ENCODE measurements at regions not wholly inside any gene's neighbourhood (a gene's known extent, or its start where the extent isn't known, plus 50 kb on each side); places are given as distances from the start of the nearest gene placed in this dataset.

DNA sequence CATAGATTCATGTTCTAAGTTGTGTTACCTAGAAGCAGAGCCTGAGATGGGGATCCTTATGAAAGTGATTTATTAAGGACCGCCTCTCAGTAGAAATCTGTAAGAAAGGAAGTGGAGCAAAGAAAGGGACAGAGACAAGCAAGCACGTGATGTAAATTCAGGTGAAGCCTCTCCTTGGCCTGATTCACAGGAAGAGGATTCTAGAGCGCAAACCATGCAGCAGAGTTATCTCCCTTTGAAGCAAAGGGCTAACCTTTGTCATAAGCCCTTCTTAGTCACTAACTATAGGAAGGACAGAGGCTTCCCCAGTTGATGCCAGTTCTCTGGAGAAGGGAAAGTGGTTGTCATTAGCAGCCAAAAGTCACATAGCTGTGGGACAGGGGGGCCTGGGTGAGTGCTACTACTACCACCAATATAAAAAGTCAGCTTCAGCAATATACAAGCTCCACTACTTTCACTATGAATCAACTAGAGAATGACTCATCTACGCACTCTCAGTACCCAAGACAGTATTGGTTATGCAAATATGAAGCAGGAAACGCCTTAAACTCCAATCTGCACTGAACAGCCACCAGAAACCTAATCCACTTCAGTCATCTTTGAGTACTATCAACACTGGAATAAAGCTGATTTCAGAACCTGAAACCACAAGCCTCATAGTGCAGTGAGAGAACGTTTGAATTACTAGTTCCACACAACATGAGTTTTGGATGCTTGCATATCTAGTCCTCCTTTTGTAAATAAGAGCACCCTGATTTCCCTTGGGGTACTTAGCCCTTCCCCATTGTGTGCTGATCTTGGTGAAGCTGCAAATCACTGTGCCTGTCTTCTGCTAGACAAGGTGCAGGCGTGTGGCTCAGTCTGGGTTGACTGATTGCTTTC, 162.7 kb downstream of the ZNF608 start:
- Histone ChIP-seq H3K27me3 (no peaks in the 10 kb centered on the region), H3K36me3 (no peaks in the 10 kb centered on the region), H3K9me3 (peaks cover 0 to 10% (median 6%) of the 10 kb centered on the region in 4 donors), H3K27ac (peak overlapping the region in 2 of 5 donors; percentile 14 to 22), H3K4me1 (peaks cover 13 to 28% (median 22%) of the 10 kb centered on the region in 4 donors), H3K4me3 (no peak overlapping the region)
- 65 to 74% (median 66%) methylated on average over 7 of the region's 7 CpGs for WGBS, 5 donors
- peak in 1 of 2 donors; percentile 64 for DNase-seq
- TF ChIP-seq POLR2A (IDR thresholded peaks at IDR 0.05), result no peak
- peak in 2 of 3 donors; percentile 22 to 43 for TF ChIP-seq POLR2AphosphoS5 (IDR thresholded peaks at IDR 0.05)
- intact Hi-C loops (cut with DNase I; ENCODE audit: low total_unique reads), result no loop called here

DNA sequence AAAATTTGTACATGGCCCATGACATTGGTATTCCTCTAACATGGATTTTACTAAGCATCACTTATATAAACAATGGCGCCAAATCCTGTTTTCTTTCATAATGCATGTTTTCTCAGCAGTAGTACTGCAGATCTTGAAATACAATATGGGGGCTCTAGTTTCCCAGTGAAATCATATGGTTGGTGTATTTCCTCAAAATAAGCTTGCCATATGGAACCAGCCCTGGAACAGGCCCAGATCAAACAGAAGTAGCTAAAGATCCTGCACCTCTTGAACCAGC, 163.9 kb downstream of the ZNF608 start:
- DNase-seq, result no peak
- Histone ChIP-seq H3K4me3 (no peak overlapping the region), H3K36me3 (no peaks in the 10 kb centered on the region), H3K4me1 (peaks cover 13 to 28% (median 22%) of the 10 kb centered on the region in 4 donors), H3K9me3 (peaks cover 0 to 10% (median 6%) of the 10 kb centered on the region in 4 donors), H3K27ac (no peak overlapping the region), H3K27me3 (no peaks in the 10 kb centered on the region)
- 91 to 98% (median 94%) methylated on average over 1 of the region's 1 CpG for WGBS, 5 donors
- intact Hi-C loops (cut with DNase I; ENCODE audit: low total_unique reads), result no loop called here
- TF ChIP-seq, protein P1, sequence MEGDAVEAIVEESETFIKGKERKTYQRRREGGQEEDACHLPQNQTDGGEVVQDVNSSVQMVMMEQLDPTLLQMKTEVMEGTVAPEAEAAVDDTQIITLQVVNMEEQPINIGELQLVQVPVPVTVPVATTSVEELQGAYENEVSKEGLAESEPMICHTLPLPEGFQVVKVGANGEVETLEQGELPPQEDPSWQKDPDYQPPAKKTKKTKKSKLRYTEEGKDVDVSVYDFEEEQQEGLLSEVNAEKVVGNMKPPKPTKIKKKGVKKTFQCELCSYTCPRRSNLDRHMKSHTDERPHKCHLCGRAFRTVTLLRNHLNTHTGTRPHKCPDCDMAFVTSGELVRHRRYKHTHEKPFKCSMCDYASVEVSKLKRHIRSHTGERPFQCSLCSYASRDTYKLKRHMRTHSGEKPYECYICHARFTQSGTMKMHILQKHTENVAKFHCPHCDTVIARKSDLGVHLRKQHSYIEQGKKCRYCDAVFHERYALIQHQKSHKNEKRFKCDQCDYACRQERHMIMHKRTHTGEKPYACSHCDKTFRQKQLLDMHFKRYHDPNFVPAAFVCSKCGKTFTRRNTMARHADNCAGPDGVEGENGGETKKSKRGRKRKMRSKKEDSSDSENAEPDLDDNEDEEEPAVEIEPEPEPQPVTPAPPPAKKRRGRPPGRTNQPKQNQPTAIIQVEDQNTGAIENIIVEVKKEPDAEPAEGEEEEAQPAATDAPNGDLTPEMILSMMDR (IDR thresholded peaks at IDR 0.05), result no peak
- TF ChIP-seq POLR2AphosphoS5 (IDR thresholded peaks at IDR 0.05), result no peak
- TF ChIP-seq EP300 (IDR thresholded peaks at IDR 0.05), result no peak
- TF ChIP-seq POLR2A (IDR thresholded peaks at IDR 0.05), result no peak

DNA sequence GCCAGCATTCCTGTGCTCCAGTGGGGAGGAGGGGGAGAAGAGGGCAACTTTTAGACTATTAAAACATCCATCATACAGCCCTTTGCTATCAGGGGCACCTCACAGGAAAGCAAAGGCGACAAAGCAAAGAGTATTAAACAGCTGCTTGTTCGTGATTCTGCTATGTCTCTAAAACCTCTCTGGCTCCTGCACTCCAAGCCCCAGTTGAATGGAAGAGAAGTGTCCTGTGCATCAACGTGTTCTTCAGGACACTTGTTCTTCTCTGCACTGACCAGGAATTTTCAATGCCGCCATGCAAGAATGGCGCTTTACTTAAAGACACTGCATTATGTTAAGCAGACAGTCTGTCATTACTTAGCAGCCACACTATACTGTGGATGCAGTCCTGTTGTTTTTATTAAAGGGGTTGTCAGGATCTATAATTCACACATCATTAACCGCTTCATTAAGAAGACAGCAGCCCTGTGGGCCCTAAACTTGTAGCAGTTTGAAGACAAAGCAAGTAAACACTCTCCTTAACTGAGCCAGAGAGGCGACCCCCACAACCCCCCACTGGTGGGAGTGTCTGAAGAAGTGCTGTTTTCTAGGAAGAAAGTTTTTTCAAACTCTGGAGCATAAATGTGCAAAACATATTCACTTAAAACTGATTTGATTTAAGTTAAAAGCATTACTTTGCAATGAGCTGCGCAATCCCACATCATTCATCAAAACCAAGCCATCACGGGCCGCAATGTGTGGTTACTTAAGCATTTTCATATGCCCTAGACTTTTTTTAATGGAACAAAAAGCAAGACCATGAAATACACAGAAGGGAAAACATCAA, 164.5 kb downstream of the ZNF608 start:
- peaks cover 13 to 28% (median 22%) of the 10 kb centered on the region in 4 donors for H3K4me1 ChIP-seq
- no peaks in the 10 kb centered on the region for H3K36me3 ChIP-seq
- TF ChIP-seq EP300 (IDR thresholded peaks at IDR 0.05), result no peak
- no peak for TF ChIP-seq POLR2AphosphoS5 (IDR thresholded peaks at IDR 0.05)
- no peak for TF ChIP-seq POLR2A (IDR thresholded peaks at IDR 0.05)
- TF ChIP-seq, protein P1 (IDR thresholded peaks at IDR 0.05), result no peak
- DNase-seq, result no peak
- peaks cover 0 to 10% (median 6%) of the 10 kb centered on the region in 4 donors for H3K9me3 ChIP-seq
- H3K27ac ChIP-seq, result peak overlapping the region; percentile 21 to 82 (median 58)
- no peaks in the 10 kb centered on the region for H3K27me3 ChIP-seq
- intact Hi-C loops (cut with DNase I; ENCODE audit: low total_unique reads), result no loop called here
- WGBS, 5 donors, result 74 to 79% (median 78%) methylated on average over 10 of the region's 10 CpGs
- no peak overlapping the region for H3K4me3 ChIP-seq

DNA sequence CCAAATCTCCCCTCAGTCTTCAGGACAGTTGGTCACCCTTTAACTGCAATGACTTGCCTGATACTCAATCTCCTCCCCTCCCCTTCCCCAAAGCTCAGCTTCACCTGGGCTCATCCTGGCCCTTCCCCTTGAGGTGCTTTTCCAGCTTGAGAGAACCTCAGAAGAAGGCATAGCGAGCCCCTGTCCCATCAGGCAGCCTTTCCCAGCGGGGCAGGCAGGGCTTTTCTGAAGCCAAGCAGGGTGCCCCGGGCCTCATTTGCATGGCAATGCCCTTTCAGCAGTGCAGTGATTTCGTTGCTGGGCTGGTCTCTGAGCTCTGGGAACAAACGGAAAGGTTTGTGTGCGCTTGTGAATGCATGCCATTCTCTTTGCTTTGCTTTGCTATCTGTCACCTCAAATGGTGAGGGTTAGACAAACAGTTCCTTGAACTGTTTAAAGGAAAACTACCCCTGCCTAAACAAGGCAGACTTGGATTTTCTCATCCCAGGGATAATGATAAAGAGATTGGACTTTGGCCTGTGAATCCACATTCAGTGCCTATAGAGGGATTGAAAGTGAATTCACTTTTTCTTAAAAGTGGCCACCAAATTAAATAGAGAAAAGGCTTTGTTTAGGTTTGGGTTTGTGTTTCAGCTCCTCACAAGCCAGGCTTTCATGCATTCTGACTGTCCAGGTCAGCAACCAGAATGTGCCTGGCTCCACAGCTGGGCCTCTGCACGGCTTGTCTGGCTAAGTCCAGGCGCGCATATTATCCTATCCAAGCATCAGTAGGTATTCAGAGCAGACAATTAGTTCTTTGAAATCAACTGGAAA, 165.3 kb downstream of the ZNF608 start:
- H3K36me3 ChIP-seq, result no peaks in the 10 kb centered on the region
- H3K27me3 ChIP-seq, result no peaks in the 10 kb centered on the region
- H3K27ac ChIP-seq, result peak overlapping the region; percentile 47 to 82 (median 63)
- intact Hi-C loops (cut with DNase I; ENCODE audit: low total_unique reads), result no loop called here
- H3K4me3 ChIP-seq, result no peak overlapping the region
- TF ChIP-seq POLR2A (IDR thresholded peaks at IDR 0.05) (no peak), POLR2AphosphoS5 (IDR thresholded peaks at IDR 0.05) (peak; percentile 30 to 68 (median 66)), EP300 (IDR thresholded peaks at IDR 0.05) (no peak)
- TF ChIP-seq, protein P1 (IDR thresholded peaks at IDR 0.05), result no peak
- peaks cover 0 to 10% (median 6%) of the 10 kb centered on the region in 4 donors for H3K9me3 ChIP-seq
- 29 to 66% (median 42%) methylated on average over 9 of the region's 9 CpGs for WGBS, 5 donors
- peak; percentile 79 to 89 for DNase-seq
- H3K4me1 ChIP-seq, result peaks cover 13 to 28% (median 22%) of the 10 kb centered on the region in 4 donors

All from stomach (tissue), 8 donors.